ENCODE measurements at regions not wholly inside any gene's neighbourhood (a gene's known extent, or its start where the extent isn't known, plus 50 kb on each side); places are given as distances from the start of the nearest gene placed in this dataset.
A peak's percentile ranks its signal among the peaks of the same experiment; 100 is the strongest.

DNA sequence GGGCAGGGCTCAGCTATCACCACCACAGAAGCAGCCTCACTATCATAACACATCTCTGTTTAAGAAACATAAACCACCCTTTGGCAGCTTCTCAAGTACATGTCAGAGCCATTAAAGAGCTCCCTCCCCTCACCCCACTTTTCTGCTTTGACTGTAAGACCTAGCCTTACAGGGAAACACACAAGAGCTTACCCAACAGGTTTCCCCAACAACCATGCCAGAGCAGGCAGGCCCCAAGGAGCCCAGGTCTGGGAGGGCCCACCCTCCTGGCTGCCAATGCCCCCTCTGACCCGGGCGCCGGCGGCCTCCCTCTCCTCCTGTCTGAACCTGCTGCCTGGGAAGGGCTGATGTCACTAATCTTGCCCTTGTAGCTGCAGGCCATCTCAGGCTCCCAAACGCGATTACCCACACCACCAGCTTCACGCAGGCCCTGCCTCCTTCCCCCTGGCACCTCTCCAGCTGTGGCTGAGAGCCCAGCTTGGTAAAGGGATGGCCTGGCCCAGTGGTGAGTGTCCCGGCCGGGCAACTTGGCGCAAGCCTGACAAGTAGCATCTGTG, 402.0 kb downstream of the MAFB start:
- intact Hi-C loops (cut with DNase I, micrococcal nuclease), result no loop called here
- Histone ChIP-seq H3K9me3 (no peaks in the 10 kb centered on the region), H3K4me1 (ENCODE audit: low read depth) (no peaks in the 10 kb centered on the region), H3K36me3 (ENCODE audit: low read depth) (no peaks in the 10 kb centered on the region), H3K4me3 (no peak overlapping the region)
- TF ChIP-seq, protein P1, sequence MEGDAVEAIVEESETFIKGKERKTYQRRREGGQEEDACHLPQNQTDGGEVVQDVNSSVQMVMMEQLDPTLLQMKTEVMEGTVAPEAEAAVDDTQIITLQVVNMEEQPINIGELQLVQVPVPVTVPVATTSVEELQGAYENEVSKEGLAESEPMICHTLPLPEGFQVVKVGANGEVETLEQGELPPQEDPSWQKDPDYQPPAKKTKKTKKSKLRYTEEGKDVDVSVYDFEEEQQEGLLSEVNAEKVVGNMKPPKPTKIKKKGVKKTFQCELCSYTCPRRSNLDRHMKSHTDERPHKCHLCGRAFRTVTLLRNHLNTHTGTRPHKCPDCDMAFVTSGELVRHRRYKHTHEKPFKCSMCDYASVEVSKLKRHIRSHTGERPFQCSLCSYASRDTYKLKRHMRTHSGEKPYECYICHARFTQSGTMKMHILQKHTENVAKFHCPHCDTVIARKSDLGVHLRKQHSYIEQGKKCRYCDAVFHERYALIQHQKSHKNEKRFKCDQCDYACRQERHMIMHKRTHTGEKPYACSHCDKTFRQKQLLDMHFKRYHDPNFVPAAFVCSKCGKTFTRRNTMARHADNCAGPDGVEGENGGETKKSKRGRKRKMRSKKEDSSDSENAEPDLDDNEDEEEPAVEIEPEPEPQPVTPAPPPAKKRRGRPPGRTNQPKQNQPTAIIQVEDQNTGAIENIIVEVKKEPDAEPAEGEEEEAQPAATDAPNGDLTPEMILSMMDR (IDR thresholded peaks at IDR 0.05), result no peak
- ATAC-seq (peak; percentile 72), DNase-seq (peak; percentile 58 to 73 (median 60))

- H3K4me1 ChIP-seq (ENCODE audit: low read depth), result no peaks in the 10 kb centered on the region
- no peaks in the 10 kb centered on the region for H3K36me3 ChIP-seq (ENCODE audit: low read depth)
- DNase-seq (no peak), ATAC-seq (no peak)
- intact Hi-C loops (cut with DNase I, micrococcal nuclease), result no loop called here
- no peaks in the 10 kb centered on the region for H3K9me3 ChIP-seq
- TF ChIP-seq, protein P1 (IDR thresholded peaks at IDR 0.05), result no peak
- H3K4me3 ChIP-seq, result no peak overlapping the region
These were observed 404.4 kb downstream of the MAFB start for GRCh38 chr20:40284611-40285010.

- H3K36me3 ChIP-seq (ENCODE audit: low read depth), result no peaks in the 10 kb centered on the region
- DNase-seq (no peak), ATAC-seq (no peak)
- no peaks in the 10 kb centered on the region for H3K9me3 ChIP-seq
- intact Hi-C loops (cut with DNase I, micrococcal nuclease), result no loop called here
- no peak overlapping the region for H3K4me3 ChIP-seq
- H3K4me1 ChIP-seq (ENCODE audit: low read depth), result no peaks in the 10 kb centered on the region
- TF ChIP-seq, protein P1 (IDR thresholded peaks at IDR 0.05), result no peak
These were observed 405.3 kb downstream of the MAFB start for GRCh38 chr20:40283689-40284088.

- DNase-seq (no peak), ATAC-seq (no peak)
- no peak overlapping the region for H3K4me3 ChIP-seq
- no peaks in the 10 kb centered on the region for H3K36me3 ChIP-seq (ENCODE audit: low read depth)
- no peaks in the 10 kb centered on the region for H3K9me3 ChIP-seq
- intact Hi-C loops (cut with DNase I, micrococcal nuclease), result no loop called here
- H3K4me1 ChIP-seq (ENCODE audit: low read depth), result no peaks in the 10 kb centered on the region
- TF ChIP-seq, protein P1 (IDR thresholded peaks at IDR 0.05), result no peak
These were observed 406.1 kb downstream of the MAFB start for GRCh38 chr20:40282941-40283340.

GRCh38 chr20:40282541-40282940, 406.5 kb downstream of the MAFB start:
- intact Hi-C loops (cut with DNase I, micrococcal nuclease), result no loop called here
- ATAC-seq (no peak), DNase-seq (no peak)
- TF ChIP-seq, protein P1 (IDR thresholded peaks at IDR 0.05), result no peak
- Histone ChIP-seq H3K4me3 (no peak overlapping the region), H3K36me3 (ENCODE audit: low read depth) (no peaks in the 10 kb centered on the region), H3K4me1 (ENCODE audit: low read depth) (no peaks in the 10 kb centered on the region), H3K9me3 (no peaks in the 10 kb centered on the region)

GRCh38 chr20:40280616-40281015, 408.4 kb downstream of the MAFB start:
- Histone ChIP-seq H3K36me3 (ENCODE audit: low read depth) (no peaks in the 10 kb centered on the region), H3K9me3 (no peaks in the 10 kb centered on the region), H3K4me1 (ENCODE audit: low read depth) (no peaks in the 10 kb centered on the region), H3K4me3 (no peak overlapping the region)
- TF ChIP-seq, protein P1 (IDR thresholded peaks at IDR 0.05), result no peak
- intact Hi-C loops (cut with DNase I, micrococcal nuclease), result no loop called here
- no peak for DNase-seq
- no peak for ATAC-seq
